ENCODE measurements at regions not wholly inside any gene's neighbourhood (a gene's known extent, or its start where the extent isn't known, plus 50 kb on each side); places are given as distances from the start of the nearest gene placed in this dataset.

DNA sequence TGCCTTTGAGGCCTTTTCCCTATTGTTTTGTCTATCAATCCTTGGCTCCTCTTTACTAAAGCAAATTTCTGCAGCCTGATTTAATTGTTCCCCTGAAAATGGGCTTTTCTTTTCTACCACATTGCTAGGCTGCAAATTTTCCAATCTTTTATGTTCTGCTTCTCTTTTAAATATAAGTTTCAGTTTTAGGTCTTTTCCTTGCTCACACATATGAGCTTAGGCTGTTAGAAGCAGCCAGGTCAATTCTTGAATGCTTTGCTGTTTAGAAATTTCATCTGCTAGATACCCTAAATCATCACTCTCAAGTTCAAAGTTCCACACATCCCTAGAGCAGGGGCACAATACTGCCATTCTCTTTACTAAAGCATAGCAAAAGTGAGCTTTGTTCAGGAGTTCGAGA, 159.6 kb downstream of the ARL4A start:
- POLR2A ChIA-PET: no interaction called here
- no peaks in the 10 kb centered on the region for H3K27me3 ChIP-seq (ENCODE audit: control insufficient read depth in 2 of 2, insufficient read depth in 2 of 2, low read length in 2 of 2)
- intact Hi-C loops (cut with micrococcal nuclease): no loop called here
- no peak overlapping the region for H3K27ac ChIP-seq (ENCODE audit: insufficient read depth, low read depth, low read length)
- H3K36me3 ChIP-seq (ENCODE audit: control insufficient read depth in 2 of 2, extremely low read depth in 1 of 2, insufficient read depth in 2 of 2, low read length in 2 of 2): no peaks in the 10 kb centered on the region
- no peak overlapping the region for H3K4me2 ChIP-seq (ENCODE audit: insufficient read depth, low read length)
- H4K20me1 ChIP-seq (replicated peaks; ENCODE audit: control insufficient read depth, extremely low read depth, insufficient read depth, low read length): no peaks in the 10 kb centered on the region
- FAIRE-seq (no peak), DNase-seq (ENCODE audit: low read depth, low spot score) (no peak)
- BruUV-seq (replicated peaks): no TSS peak
- H2AFZ ChIP-seq (ENCODE audit: low read depth, low read length): no peak overlapping the region
- no peak overlapping the region for H3K9ac ChIP-seq (replicated peaks; ENCODE audit: extremely low read depth, insufficient read depth, low read length)
- H3K79me2 ChIP-seq (ENCODE audit: control insufficient read depth, insufficient read depth, low read length): no peaks in the 10 kb centered on the region
- H3K9me1 ChIP-seq (replicated peaks; ENCODE audit: control insufficient read depth, extremely low read depth, insufficient read depth, low read length): no peaks in the 10 kb centered on the region
- dilution Hi-C loops (cut with MboI; ENCODE audit: extremely low pct_ligation_motif_present, low sequenced_read_pairs): no loop called here
- CTCF ChIA-PET: no interaction called here
- no peaks in the 10 kb centered on the region for H3K9me3 ChIP-seq (replicated peaks; ENCODE audit: control insufficient read depth, insufficient read depth, low read length)
- no peak overlapping the region for H3K4me3 ChIP-seq (replicated peaks in 1 of 3; ENCODE audit: insufficient read depth in 1 of 3, low read depth in 1 of 3, low read length in 3 of 3)
- no peak for TF ChIP-seq GATA2 (IDR thresholded peaks at IDR 0.05; ENCODE audit: insufficient read depth, insufficient read length, low read depth, low read length)
- no peak for TF ChIP-seq MYC (IDR thresholded peaks at IDR 0.05; ENCODE audit: low read depth, low read length)
- TF ChIP-seq, protein P1, sequence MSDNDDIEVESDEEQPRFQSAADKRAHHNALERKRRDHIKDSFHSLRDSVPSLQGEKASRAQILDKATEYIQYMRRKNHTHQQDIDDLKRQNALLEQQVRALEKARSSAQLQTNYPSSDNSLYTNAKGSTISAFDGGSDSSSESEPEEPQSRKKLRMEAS (IDR thresholded peaks at IDR 0.05; ENCODE audit: insufficient read depth, insufficient read length): no peak
- no peak for TF ChIP-seq EZH2 (IDR thresholded peaks at IDR 0.05; ENCODE audit: borderline replicate concordance, low read depth, low read length, severe bottlenecking)
- no peak for TF ChIP-seq POLR2AphosphoS5 (IDR thresholded peaks at IDR 0.05; ENCODE audit: insufficient read depth, low read depth, low read length)
- no peak for TF ChIP-seq JUN (IDR thresholded peaks at IDR 0.05; ENCODE audit: borderline replicate concordance, insufficient read depth, insufficient read length, low read depth)
- TF ChIP-seq, protein P2, sequence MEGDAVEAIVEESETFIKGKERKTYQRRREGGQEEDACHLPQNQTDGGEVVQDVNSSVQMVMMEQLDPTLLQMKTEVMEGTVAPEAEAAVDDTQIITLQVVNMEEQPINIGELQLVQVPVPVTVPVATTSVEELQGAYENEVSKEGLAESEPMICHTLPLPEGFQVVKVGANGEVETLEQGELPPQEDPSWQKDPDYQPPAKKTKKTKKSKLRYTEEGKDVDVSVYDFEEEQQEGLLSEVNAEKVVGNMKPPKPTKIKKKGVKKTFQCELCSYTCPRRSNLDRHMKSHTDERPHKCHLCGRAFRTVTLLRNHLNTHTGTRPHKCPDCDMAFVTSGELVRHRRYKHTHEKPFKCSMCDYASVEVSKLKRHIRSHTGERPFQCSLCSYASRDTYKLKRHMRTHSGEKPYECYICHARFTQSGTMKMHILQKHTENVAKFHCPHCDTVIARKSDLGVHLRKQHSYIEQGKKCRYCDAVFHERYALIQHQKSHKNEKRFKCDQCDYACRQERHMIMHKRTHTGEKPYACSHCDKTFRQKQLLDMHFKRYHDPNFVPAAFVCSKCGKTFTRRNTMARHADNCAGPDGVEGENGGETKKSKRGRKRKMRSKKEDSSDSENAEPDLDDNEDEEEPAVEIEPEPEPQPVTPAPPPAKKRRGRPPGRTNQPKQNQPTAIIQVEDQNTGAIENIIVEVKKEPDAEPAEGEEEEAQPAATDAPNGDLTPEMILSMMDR (IDR thresholded peaks at IDR 0.05; ENCODE audit: extremely low read depth in 1 of 2, insufficient read depth in 1 of 2, low read depth in 1 of 2, low read length in 2 of 2): no peak
- TF ChIP-seq POLR2A (IDR thresholded peaks at IDR 0.05; ENCODE audit: low read depth, low read length): no peak
- no peak for TF ChIP-seq FOS (IDR thresholded peaks at IDR 0.05; ENCODE audit: borderline replicate concordance, insufficient read depth, low read length)
- no peaks in the 10 kb centered on the region for H3K4me1 ChIP-seq (ENCODE audit: control insufficient read depth, extremely low read depth, insufficient read depth, low read length)

All from endothelial cell of umbilical vein (primary cell).